SK-N-SH treated with all-trans-retinoic acid at 6 μM for 48 hours (cell line): ENCODE measurements at regions not wholly inside any gene's neighbourhood (a gene's known extent, or its start where the extent isn't known, plus 50 kb on each side); places are given as distances from the start of the nearest gene placed in this dataset.

Experiments
- ATAC-seq: fragments of 200-7000 bp; cut with Tn5 transposase; 3 replicates; pipeline ENCODE4 v1.9.1; 2020; ENCODE audit warnings: mild to moderate bottlenecking, moderate library complexity
- ARNTL ChIP-seq: fragments of 450-650 bp; formaldehyde crosslinking; IDR thresholded peaks from 2 replicates; pipeline ENCODE4 v1.5.0; 2020; ENCODE audit warnings: low read depth, mild to moderate bottlenecking, moderate library complexity, borderline replicate concordance
- BACH2 ChIP-seq: fragments of 250-450 bp; sonication (Bioruptor Pico); IDR thresholded peaks from 2 replicates; pipeline ENCODE4 v1.9.0; 2021; ENCODE audit warnings: mild to moderate bottlenecking, borderline replicate concordance
- CREB5 ChIP-seq: fragments of 250-450 bp; sonication (Bioruptor Pico); IDR thresholded peaks from 2 replicates; pipeline ENCODE4 v1.5.1; 2020; ENCODE audit warnings: low read depth, mild to moderate bottlenecking, moderate library complexity
- CSDC2 ChIP-seq: fragments of 250-450 bp; sonication (Bioruptor Pico); IDR thresholded peaks from 2 replicates; pipeline ENCODE4 v1.5.0; 2020; ENCODE audit warnings: mild to moderate bottlenecking, moderate library complexity
- CSRNP3 ChIP-seq: fragments of 250-450 bp; sonication (Bioruptor Pico); IDR thresholded peaks from 2 replicates; pipeline ENCODE4 v1.5.1; 2021; ENCODE audit warnings: mild to moderate bottlenecking, moderate library complexity
- ESRRG ChIP-seq: fragments of 250-450 bp; sonication (Bioruptor Pico); IDR thresholded peaks from 2 replicates; pipeline ENCODE4 v1.6.1; 2021; ENCODE audit warnings: mild to moderate bottlenecking
- GLIS3 ChIP-seq: fragments of 250-450 bp; sonication (Bioruptor Pico); IDR thresholded peaks from 2 replicates; pipeline ENCODE4 v1.5.0; 2020; ENCODE audit warnings: mild to moderate bottlenecking, moderate library complexity
- ISL1 ChIP-seq: fragments of 250-450 bp; sonication (Bioruptor Pico); IDR thresholded peaks from 2 replicates; pipeline ENCODE4 v2.1.2; 2022; ENCODE audit warnings: mild to moderate bottlenecking, moderate library complexity
- OSR1 ChIP-seq: fragments of 250-450 bp; sonication (Bioruptor Pico); IDR thresholded peaks from 2 replicates; pipeline ENCODE4 v1.8.0; 2022; ENCODE audit warnings: moderate library complexity, mild to moderate bottlenecking, inconsistent platforms
- PATZ1 ChIP-seq: fragments of 250-450 bp; sonication (Bioruptor Pico); IDR thresholded peaks from 2 replicates; pipeline ENCODE4 v1.8.0; 2020; ENCODE audit warnings: mild to moderate bottlenecking, moderate library complexity, borderline replicate concordance
- POU6F1 ChIP-seq: fragments of 250-450 bp; sonication (Bioruptor Pico); IDR thresholded peaks from 2 replicates; pipeline ENCODE4 v1.8.0; 2021; ENCODE audit warnings: low read depth, mild to moderate bottlenecking, moderate library complexity, borderline replicate concordance
- PPARA ChIP-seq: fragments of 250-450 bp; sonication (Bioruptor Pico); IDR thresholded peaks from 2 replicates; pipeline ENCODE4 v1.5.0; 2020; ENCODE audit warnings: mild to moderate bottlenecking, borderline replicate concordance
- RARB ChIP-seq: fragments of 250-450 bp; sonication (Bioruptor Pico); IDR thresholded peaks from 2 replicates; pipeline ENCODE4 v1.8.0; 2021; ENCODE audit warnings: mild to moderate bottlenecking, moderate library complexity
- SNAI2 ChIP-seq: fragments of 250-450 bp; sonication (Bioruptor Pico); IDR thresholded peaks from 2 replicates; pipeline ENCODE4 v1.5.0; 2020; ENCODE audit warnings: mild to moderate bottlenecking, moderate library complexity
- TCF4 ChIP-seq: fragments of 250-450 bp; sonication (Bioruptor Pico); IDR thresholded peaks from 2 replicates; pipeline ENCODE4 v1.8.0; 2021; ENCODE audit warnings: mild to moderate bottlenecking, moderate library complexity, borderline replicate concordance
- TOX ChIP-seq: fragments of 250-450 bp; sonication (Bioruptor Pico); IDR thresholded peaks from 2 replicates; pipeline ENCODE4 v1.8.0; 2021; ENCODE audit warnings: mild to moderate bottlenecking, moderate library complexity, borderline replicate concordance
- TSHZ2 ChIP-seq: fragments of 250-450 bp; sonication (Bioruptor Pico); IDR thresholded peaks from 2 replicates; pipeline ENCODE4 v1.5.0; 2020; ENCODE audit warnings: mild to moderate bottlenecking, moderate library complexity
- ZC3H10 ChIP-seq: fragments of 250-450 bp; sonication (Bioruptor Pico); IDR thresholded peaks from 2 replicates; pipeline ENCODE4 v1.5.1; 2021; ENCODE audit warnings: mild to moderate bottlenecking, moderate library complexity
- ZFP3 ChIP-seq: fragments of 250-450 bp; sonication (Bioruptor Pico); IDR thresholded peaks from 2 replicates; pipeline ENCODE4 v1.5.0; 2020; ENCODE audit warnings: mild to moderate bottlenecking, moderate library complexity
- ZFP30 ChIP-seq: fragments of 450-650 bp; formaldehyde crosslinking; IDR thresholded peaks from 2 replicates; pipeline ENCODE4 v1.5.0; 2022; ENCODE audit warnings: mild to moderate bottlenecking, moderate library complexity
- ZNF565 ChIP-seq: fragments of 450-650 bp; formaldehyde crosslinking; conservative IDR thresholded peaks from 2 replicates; pipeline ENCODE4 v1.5.0; 2020; ENCODE audit warnings: low read depth, mild to moderate bottlenecking, moderate library complexity
- ZNF70 ChIP-seq: fragments of 450-650 bp; formaldehyde crosslinking; IDR thresholded peaks from 2 replicates; pipeline ENCODE4 v1.5.0; 2020; ENCODE audit warnings: mild to moderate bottlenecking, moderate library complexity
- ZNF8 ChIP-seq: fragments of 450-650 bp; formaldehyde crosslinking; IDR thresholded peaks from 2 replicates; pipeline ENCODE4 v1.5.0; 2020; ENCODE audit warnings: mild to moderate bottlenecking, moderate library complexity

GRCh38 chr2:13018490-13018889 is 301.8 kb downstream of the TRIB2 start:
- no peak for TF ChIP-seq ZNF70 (CRISPR knock-in tag)
- TF ChIP-seq ZNF565 (CRISPR knock-in tag), result no peak
- TF ChIP-seq TOX (CRISPR knock-in tag), result no peak
- no peak for TF ChIP-seq ZFP30 (CRISPR knock-in tag)
- no peak for ATAC-seq

GRCh38 chr2:13019781-13020180 is 303.0 kb downstream of the TRIB2 start:
- no peak for ATAC-seq
- no peak for TF ChIP-seq GLIS3
- no peak for TF ChIP-seq ZNF70 (CRISPR knock-in tag)
- TF ChIP-seq ZC3H10, result no peak
- no peak for TF ChIP-seq ISL1 (CRISPR knock-in tag)

GRCh38 chr2:13020469-13020868 is 303.7 kb downstream of the TRIB2 start:
- TF ChIP-seq RARB (CRISPR knock-in tag) (no peak), SNAI2 (CRISPR knock-in tag) (no peak), ZNF8 (no peak), ZFP3 (no peak), TCF4 (CRISPR knock-in tag) (no peak), OSR1 (CRISPR knock-in tag) (no peak), ZC3H10 (no peak), ESRRG (CRISPR knock-in tag) (no peak), BACH2 (CRISPR knock-in tag) (no peak), ARNTL (CRISPR knock-in tag) (no peak), ZNF565 (CRISPR knock-in tag) (no peak)
- no peak for ATAC-seq

- TF ChIP-seq GLIS3 (peak; percentile 19; the same call in 1 of the 2 replicates), RARB (CRISPR knock-in tag) (no peak), ARNTL (CRISPR knock-in tag) (peak; percentile 70; the same call in 1 of the 2 replicates), PATZ1 (no peak), TOX (CRISPR knock-in tag) (no peak), ZNF565 (CRISPR knock-in tag) (no peak), BACH2 (CRISPR knock-in tag) (no peak; the same call in 1 of the 2 replicates), ESRRG (CRISPR knock-in tag) (peak; percentile 75; the same call in 1 of the 2 replicates), ZFP3 (no peak; the same call in 1 of the 2 replicates), ISL1 (CRISPR knock-in tag) (peak; percentile 70), ZNF70 (CRISPR knock-in tag) (peak; percentile 9; the same call in 1 of the 2 replicates), POU6F1 (CRISPR knock-in tag) (no peak), CSRNP3 (peak; percentile 77; the same call in 1 of the 2 replicates), OSR1 (CRISPR knock-in tag) (no peak), SNAI2 (CRISPR knock-in tag) (peak; percentile 85; the same call in 1 of the 2 replicates), TCF4 (CRISPR knock-in tag) (peak; percentile 99), PPARA (CRISPR knock-in tag) (peak; percentile 69; the same call in 1 of the 2 replicates), ZFP30 (CRISPR knock-in tag) (no peak), TSHZ2 (peak; percentile 96), CREB5 (CRISPR knock-in tag) (peak; percentile 71), ZNF8 (peak; percentile 68), CSDC2 (CRISPR knock-in tag) (no peak), ZC3H10 (no peak)
- ATAC-seq, result no peak; the same call in 2 of the 3 replicates
Observed at GRCh38 chr2:13021470-13021957, 304.8 kb downstream of the TRIB2 start.
